Naive thymus-derived CD8-positive, alpha-beta T cell (primary cell): ENCODE measurements at regions not wholly inside any gene's neighbourhood (a gene's known extent, or its start where the extent isn't known, plus 50 kb on each side); places are given as distances from the start of the nearest gene placed in this dataset.

Experiments used
- ATAC-seq, 2 donors: fragments of 150-1000 bp; cut with Tn5 transposase in 1 of 2; sonication (Bioruptor Pico), chemical (Tn5 transposase) in 1 of 2; 1 replicate in 1 of 2; 2 replicates in 1 of 2; pipeline ENCODE4 v1.10.0; 2021; ENCODE audit warnings: mild to moderate bottlenecking in 2 of 2, moderate library complexity in 2 of 2
- POLR2A ChIA-PET: fragments of 350-600 bp; sonication (Branson Sonifier 250); formaldehyde crosslinking; loops from one replicate; lab custom pipeline; 2021; ENCODE audit warnings: antibody characterized with exemption; lab: Charles Lee
- DNase-seq, 10 donors: peaks; one replicate each; pipeline versions ENCODE4 v3.0.0 to v3.0.0-alpha.2; 2020 to 2022
- H3K27ac Mint-ChIP-seq, 10 donors: one replicate each; pipeline ENCODE4 v1.8.0; 2020 to 2022; ENCODE audit warnings: mild to moderate bottlenecking in 10 of 10, mixed read lengths in 10 of 10, moderate library complexity in 4 of 10, inconsistent platforms in 1 of 10
- H3K27me3 Mint-ChIP-seq, 5 donors: one replicate each; pipeline ENCODE4 v1.8.0; 2021 to 2022; ENCODE audit warnings: mixed read lengths in 5 of 5
- H3K36me3 Mint-ChIP-seq, 3 donors: one replicate each; pipeline ENCODE4 v1.8.0; 2020 to 2022; ENCODE audit warnings: mixed read lengths in 3 of 3, mild to moderate bottlenecking in 2 of 3, inconsistent platforms in 1 of 3
- H3K4me1 Mint-ChIP-seq, 4 donors: one replicate each; pipeline ENCODE4 v1.8.0; 2021 to 2022; ENCODE audit warnings: mixed read lengths in 4 of 4
- H3K4me3 Mint-ChIP-seq, 10 donors: one replicate each; pipeline ENCODE4 v1.8.0; 2020 to 2022; ENCODE audit warnings: mild to moderate bottlenecking in 10 of 10, mixed read lengths in 10 of 10, moderate library complexity in 6 of 10, inconsistent platforms in 1 of 10
- H3K9me3 Mint-ChIP-seq, 9 donors: one replicate each; pipeline ENCODE4 v1.8.0; 2020 to 2022; ENCODE audit warnings: mixed read lengths in 9 of 9, mild to moderate bottlenecking in 3 of 9, inconsistent platforms in 1 of 9, moderate library complexity in 1 of 9

DNA sequence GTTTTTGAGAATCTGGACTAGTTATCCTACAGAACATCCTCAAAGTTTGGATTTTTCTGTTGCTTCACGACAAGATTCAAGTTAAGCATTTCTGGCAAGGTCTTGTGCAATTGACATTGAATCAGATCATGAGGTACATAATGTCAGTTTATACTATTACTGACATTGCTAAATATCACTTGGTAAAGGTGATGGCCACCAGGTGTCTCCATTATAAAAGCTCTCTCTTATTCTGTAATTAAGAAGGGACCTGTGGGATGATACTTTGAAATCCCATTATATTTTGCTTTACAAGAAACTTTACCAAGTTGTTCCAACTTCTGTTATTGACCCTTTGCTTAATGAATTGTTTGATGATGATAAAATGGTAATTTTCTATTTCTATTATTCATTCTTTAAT lies 131.0 kb upstream of the ASTN2 start:
- Mint-ChIP-seq H3K36me3 (peaks cover 0 to 4% (median 0%) of the 10 kb centered on the region in 3 donors), H3K27me3 (peaks cover 0 to 5% (median 0%) of the 10 kb centered on the region in 5 donors), H3K9me3 (peaks cover 0 to 10% (median 0%) of the 10 kb centered on the region in 9 donors), H3K4me1 (peaks cover 2 to 21% (median 8%) of the 10 kb centered on the region in 4 donors), H3K4me3 (no peak overlapping the region), H3K27ac (no peak overlapping the region)
- ATAC-seq: no peak
- POLR2A ChIA-PET: no interaction called here
- no peak for DNase-seq

DNA sequence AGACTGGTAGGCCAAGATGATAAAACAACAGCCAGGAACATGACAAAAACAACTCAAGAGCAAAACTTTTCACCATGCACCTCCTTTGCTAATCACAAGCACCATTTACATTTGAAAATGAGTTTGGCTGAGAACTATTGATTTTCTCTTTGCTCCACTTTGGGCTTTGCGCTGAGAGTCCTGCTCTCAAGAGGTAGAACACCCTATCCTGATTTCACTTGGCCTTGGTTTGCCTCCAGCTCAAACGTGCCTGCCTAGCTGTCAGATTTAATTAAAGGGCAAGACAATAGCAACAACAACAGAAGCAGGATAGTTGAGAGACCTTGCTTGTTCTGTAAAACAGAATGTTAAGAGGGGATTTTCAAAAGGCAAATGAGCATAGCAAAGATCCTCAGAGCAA lies 128.2 kb upstream of the ASTN2 start:
- Mint-ChIP-seq H3K4me1 (peaks cover 2 to 19% (median 7%) of the 10 kb centered on the region in 4 donors), H3K4me3 (no peak overlapping the region), H3K27me3 (peaks cover 0 to 5% (median 0%) of the 10 kb centered on the region in 5 donors), H3K9me3 (peaks cover 0 to 10% (median 0%) of the 10 kb centered on the region in 9 donors), H3K36me3 (peaks cover 0 to 4% (median 0%) of the 10 kb centered on the region in 3 donors), H3K27ac (peak overlapping the region in 1 of 10 donors; percentile 1)
- POLR2A ChIA-PET: no interaction called here
- no peak for ATAC-seq
- no peak for DNase-seq

DNA sequence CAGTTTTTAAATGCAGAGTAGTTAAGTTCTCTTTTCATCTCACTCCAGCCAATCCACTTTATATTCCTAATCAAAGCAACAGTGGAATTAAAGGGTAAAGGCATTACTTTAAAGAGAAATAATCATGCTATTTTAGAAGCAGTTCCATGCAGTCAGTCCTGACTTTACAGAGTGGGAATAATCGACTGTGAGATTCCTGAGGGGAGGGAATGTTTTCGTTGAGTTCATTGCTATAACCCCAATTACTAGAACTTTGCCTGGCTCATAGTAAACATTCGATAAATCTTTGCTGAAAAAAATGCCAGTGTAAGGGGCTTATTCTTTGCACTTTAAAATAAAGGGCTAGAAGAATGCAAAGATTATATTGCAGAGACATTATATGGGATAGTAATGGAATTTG lies 127.2 kb upstream of the ASTN2 start:
- Mint-ChIP-seq H3K4me3 (no peak overlapping the region), H3K4me1 (peaks cover 2 to 8% (median 3%) of the 10 kb centered on the region in 4 donors), H3K9me3 (peaks cover 0 to 10% (median 0%) of the 10 kb centered on the region in 9 donors), H3K27me3 (peaks cover 0 to 5% (median 0%) of the 10 kb centered on the region in 5 donors), H3K27ac (no peak overlapping the region), H3K36me3 (peaks cover 0 to 4% (median 0%) of the 10 kb centered on the region in 3 donors)
- ATAC-seq (no peak), DNase-seq (no peak)
- POLR2A ChIA-PET: no interaction called here

DNA sequence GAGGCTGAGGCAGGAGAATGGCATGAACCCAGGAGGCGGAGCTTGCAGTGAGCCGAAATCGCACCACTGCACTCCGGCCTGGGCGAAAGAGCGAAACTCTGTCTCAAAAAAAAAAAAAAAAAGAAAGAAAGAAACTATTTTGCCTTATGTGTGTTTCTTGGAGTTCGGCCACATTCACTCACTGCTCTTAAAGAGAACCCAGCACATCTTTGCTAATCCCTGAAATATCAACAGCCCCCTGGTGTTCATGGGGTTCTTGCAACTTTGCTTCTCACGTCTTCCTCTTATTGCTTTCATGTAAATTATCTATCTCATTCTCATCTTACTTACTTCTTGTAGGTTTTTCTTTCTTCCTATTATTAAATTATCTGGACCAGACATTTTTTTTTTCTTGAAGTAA lies 126.3 kb upstream of the ASTN2 start:
- Mint-ChIP-seq H3K27ac (no peak overlapping the region), H3K27me3 (peaks cover 0 to 5% (median 0%) of the 10 kb centered on the region in 5 donors), H3K9me3 (peaks cover 0 to 10% (median 0%) of the 10 kb centered on the region in 9 donors), H3K4me1 (peaks cover 0 to 1% (median 0%) of the 10 kb centered on the region in 4 donors), H3K36me3 (peaks cover 0 to 4% (median 0%) of the 10 kb centered on the region in 3 donors), H3K4me3 (no peak overlapping the region)
- POLR2A ChIA-PET: no interaction called here
- ATAC-seq: no peak
- no peak for DNase-seq

DNA sequence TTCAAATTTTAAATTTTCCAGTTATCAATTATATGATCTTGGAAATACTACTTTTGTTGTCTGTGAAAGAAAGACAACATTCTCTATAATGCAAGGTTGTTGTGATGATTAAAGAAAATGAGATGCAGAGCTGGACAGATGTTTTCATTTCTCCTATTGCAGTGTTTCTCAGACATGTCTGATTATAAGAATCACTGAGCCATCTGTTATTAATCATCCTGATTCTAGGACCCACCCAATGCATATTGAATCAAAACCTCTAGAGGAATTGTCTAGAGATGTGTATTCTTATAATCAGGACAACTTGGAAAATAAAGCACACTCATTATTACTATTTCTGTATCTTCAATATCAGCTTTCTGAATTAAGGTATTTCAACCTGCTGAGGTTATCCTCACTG lies 121.1 kb upstream of the ASTN2 start:
- POLR2A ChIA-PET: no interaction called here
- Mint-ChIP-seq H3K4me1 (no peaks in the 10 kb centered on the region), H3K27me3 (peaks cover 0 to 3% (median under 1%) of the 10 kb centered on the region in 5 donors), H3K4me3 (no peak overlapping the region), H3K9me3 (peaks cover 0 to 6% (median 0%) of the 10 kb centered on the region in 9 donors), H3K36me3 (no peaks in the 10 kb centered on the region), H3K27ac (no peak overlapping the region)
- DNase-seq: no peak
- no peak for ATAC-seq

DNA sequence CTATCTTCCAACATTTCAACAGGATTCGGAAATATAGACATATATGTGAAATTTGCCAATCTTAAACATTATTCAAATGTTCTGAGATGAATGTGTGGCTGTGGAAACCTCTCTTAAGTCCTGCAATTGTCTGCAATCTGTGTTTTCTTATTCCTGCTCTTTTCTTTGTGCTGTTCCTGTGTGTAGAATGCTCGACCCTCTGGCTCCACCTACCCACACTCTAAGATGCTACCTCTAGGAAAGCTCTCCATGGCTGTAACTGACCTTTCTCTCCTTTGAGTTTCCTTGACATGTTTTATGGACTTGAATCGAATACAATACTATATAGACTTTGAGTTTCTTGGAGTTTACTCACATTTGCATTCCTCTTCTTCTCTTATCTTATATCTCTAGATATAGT lies 120.6 kb upstream of the ASTN2 start:
- peaks cover 0 to 7% (median 0%) of the 10 kb centered on the region in 9 donors for H3K9me3 Mint-ChIP-seq

DNA sequence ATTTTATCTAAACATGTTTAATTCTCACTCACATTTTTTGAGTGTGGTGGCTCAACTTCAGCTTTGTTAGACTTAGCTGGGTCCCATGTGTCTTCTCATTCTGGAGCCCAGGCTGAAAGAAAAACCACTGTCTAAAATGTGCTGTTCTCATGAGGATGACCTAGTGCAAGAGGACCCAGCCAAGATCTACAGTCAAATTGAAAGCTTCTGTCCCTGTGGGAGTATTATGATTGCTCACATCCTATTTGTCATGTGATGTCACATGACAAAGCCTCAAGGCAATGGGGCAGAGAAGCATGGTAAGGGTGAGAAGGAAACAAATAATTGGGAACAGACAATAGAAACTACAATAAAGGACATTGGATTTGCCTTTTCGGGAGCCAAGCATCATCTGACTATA lies 113.4 kb upstream of the ASTN2 start:
- POLR2A ChIA-PET: no interaction called here
- H3K36me3 Mint-ChIP-seq: no peaks in the 10 kb centered on the region
- no peak overlapping the region for H3K4me3 Mint-ChIP-seq
- no peak overlapping the region for H3K27ac Mint-ChIP-seq
- H3K4me1 Mint-ChIP-seq: no peaks in the 10 kb centered on the region
- peaks cover 0 to 8% (median 0%) of the 10 kb centered on the region in 9 donors for H3K9me3 Mint-ChIP-seq
- H3K27me3 Mint-ChIP-seq: peaks cover 0 to 8% (median 0%) of the 10 kb centered on the region in 5 donors
- DNase-seq (no peak), ATAC-seq (no peak)

More for the DNA sequence above, 120.6 kb upstream of the ASTN2 start:
- Mint-ChIP-seq H3K27me3 (peaks cover 0 to 3% (median 1%) of the 10 kb centered on the region in 5 donors), H3K4me1 (no peaks in the 10 kb centered on the region), H3K4me3 (no peak overlapping the region), H3K27ac (no peak overlapping the region), H3K36me3 (no peaks in the 10 kb centered on the region)
- ATAC-seq (no peak), DNase-seq (no peak)
- POLR2A ChIA-PET: no interaction called here

DNA sequence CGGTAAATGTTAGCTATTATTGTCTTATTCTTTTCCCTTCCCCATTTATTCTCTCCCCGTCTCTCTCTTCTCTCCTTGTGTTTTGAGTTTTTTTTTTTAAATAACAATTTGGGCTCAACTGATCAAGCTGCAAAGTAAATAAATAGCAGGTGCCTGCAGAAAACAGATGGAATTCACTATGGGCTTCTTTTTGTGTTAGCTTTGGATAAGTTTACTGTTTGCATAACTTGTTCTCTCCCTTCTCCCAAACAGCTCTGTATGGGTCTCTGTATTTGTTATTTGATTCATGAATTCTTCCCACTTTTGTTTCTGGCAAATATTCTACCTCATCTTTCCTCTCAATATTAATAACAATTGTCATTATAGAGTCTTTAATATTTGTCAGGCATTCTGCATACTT lies 111.8 kb upstream of the ASTN2 start:
- Mint-ChIP-seq H3K27me3 (peaks cover 0 to 8% (median 0%) of the 10 kb centered on the region in 5 donors), H3K36me3 (no peaks in the 10 kb centered on the region), H3K9me3 (peaks cover 0 to 8% (median 0%) of the 10 kb centered on the region in 9 donors), H3K4me3 (no peak overlapping the region), H3K27ac (no peak overlapping the region), H3K4me1 (no peaks in the 10 kb centered on the region)
- DNase-seq (no peak), ATAC-seq (no peak)
- POLR2A ChIA-PET: no interaction called here

DNA sequence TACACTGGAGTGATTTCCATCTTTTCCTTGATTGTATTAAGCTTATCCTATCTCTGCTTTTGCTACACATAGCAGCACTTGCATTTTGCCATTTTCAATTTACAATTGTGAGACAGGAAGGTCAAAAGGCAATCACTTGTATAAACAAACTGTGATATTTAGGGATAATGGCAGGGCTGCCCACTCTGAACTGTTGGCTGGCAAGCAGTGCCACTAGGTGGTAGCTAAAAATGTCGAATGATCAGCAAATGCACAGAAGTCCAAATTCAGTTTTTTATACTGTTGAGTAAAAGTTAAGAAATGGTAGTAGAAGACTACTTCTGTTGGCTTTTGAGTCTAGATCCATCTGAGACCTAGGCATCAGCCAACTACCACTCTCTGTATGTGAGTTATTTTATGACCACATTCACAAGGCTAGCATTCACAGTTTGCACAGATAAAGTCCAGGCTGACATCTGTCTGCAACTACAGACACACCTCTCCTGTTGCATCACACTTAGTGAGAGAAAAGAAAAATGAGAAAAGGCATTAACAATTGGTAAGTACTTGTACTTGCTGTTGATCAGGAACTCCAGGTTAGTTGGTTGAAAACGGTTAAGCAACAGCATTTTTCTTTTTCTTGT lies 108.8 kb upstream of the ASTN2 start:
- Mint-ChIP-seq H3K4me3 (no peak overlapping the region), H3K36me3 (no peaks in the 10 kb centered on the region), H3K27ac (no peak overlapping the region), H3K4me1 (no peaks in the 10 kb centered on the region), H3K27me3 (peaks cover 0 to 5% (median 0%) of the 10 kb centered on the region in 5 donors), H3K9me3 (peaks cover 0 to 18% (median 5%) of the 10 kb centered on the region in 9 donors)
- POLR2A ChIA-PET: no interaction called here
- no peak for ATAC-seq
- DNase-seq: no peak

DNA sequence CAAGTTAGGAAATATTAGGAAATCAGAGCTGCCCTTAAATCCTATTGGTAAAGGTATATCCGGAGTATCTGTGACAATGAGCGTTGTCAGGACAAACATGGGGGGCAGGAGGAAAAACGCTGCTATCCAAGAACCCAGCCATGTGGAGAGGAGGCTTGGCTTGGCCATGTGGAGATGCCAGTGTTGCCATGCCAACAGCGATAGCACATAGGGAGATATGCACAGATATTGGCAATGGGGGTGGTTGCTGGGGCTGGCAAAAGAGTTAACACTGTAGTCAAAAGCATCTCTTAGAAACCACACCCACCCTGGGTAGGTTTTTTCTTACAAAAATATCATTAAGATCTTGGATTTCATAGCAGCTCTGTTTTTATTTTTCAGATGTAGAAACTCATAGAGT lies 106.4 kb upstream of the ASTN2 start:
- DNase-seq (no peak), ATAC-seq (no peak)
- no peak overlapping the region for H3K27ac Mint-ChIP-seq
- no peaks in the 10 kb centered on the region for H3K4me1 Mint-ChIP-seq
- no peak overlapping the region for H3K4me3 Mint-ChIP-seq
- H3K27me3 Mint-ChIP-seq: peaks cover 0 to 7% (median 0%) of the 10 kb centered on the region in 5 donors
- POLR2A ChIA-PET: no interaction called here
- peaks cover 0 to 26% (median 6%) of the 10 kb centered on the region in 9 donors for H3K9me3 Mint-ChIP-seq
- H3K36me3 Mint-ChIP-seq: no peaks in the 10 kb centered on the region

DNA sequence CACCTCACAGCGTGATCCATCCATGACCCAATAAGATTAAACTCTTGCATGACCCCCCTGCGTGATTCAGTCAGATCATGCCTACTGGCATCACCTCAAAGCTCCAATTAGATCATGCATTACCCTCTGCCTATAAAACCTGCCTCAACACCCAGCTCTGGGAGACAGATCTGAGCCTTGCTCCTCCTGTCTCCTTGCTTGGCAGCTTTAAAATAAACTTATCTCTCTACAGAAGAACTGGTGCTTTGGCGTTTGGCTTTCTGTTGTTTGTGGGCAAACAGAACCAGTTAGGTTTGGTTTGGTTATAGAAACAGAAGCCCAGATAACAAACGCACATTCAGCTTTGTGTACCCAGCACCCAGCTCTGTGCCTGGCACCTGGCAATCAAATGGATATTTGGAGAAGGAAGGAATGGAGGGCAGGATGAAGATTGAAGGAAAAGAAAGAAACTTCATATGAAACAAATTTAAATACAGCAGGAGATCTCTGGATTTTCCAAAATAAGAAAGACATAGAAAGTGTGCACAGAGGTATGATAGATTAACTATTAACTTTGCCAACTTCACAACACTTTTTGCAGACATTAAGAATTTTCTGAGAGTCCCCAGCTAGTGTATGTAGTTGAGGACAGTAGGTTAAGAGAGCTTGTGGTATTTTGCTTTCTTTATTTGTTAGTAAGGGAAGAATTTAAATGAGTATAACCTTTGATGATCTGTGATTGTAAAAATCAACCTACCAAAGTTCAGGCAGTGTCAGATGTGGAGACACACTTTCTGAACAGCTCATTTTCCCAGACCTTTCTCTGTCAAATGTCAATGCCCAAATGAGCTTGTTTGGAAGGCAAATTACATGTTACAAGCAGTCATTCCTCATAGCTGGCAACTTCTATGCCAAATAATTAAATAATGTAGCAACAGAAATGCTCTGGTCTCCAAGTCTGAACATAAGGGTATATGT lies 102.1 kb upstream of the ASTN2 start:
- POLR2A ChIA-PET: no interaction called here
- Mint-ChIP-seq H3K27me3 (peaks cover 0 to 12% (median 0%) of the 10 kb centered on the region in 5 donors), H3K36me3 (no peaks in the 10 kb centered on the region), H3K9me3 (peaks cover 0 to 22% (median 6%) of the 10 kb centered on the region in 9 donors), H3K27ac (no peak overlapping the region), H3K4me3 (no peak overlapping the region), H3K4me1 (no peaks in the 10 kb centered on the region)
- DNase-seq: no peak
- no peak for ATAC-seq

DNA sequence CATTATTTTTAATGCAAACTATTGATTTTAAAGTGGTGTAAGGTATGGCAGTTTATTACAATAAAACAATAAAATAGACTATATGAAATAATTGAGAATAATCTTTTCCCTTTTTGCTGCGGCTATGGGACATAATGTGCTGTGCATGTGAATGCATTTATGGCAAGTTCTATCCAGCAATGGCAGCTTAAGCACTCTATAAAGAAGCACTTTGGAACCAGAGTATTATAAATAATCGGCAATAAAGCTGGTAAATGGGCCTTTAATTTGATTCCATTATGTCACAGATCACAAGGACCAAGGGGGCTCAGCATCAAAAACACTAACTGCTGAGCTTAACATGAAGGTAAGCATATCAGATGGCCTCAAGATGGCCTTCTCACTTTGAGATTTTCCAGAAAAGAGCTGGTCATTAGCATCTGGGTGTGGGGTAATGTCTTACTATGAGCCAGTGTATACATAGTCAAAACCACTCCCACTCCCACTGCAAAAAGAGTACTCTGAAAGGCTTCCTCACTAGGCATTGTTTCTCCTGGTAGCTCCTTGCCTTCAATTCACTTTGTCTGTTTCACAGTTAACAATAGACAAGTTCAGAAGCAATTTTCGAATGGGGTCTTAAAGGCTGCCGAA lies 97.1 kb upstream of the ASTN2 start:
- POLR2A ChIA-PET: no interaction called here

More for the DNA sequence above, 97.1 kb upstream of the ASTN2 start:
- DNase-seq: no peak
- Mint-ChIP-seq H3K27me3 (peaks cover 0 to 7% (median 3%) of the 10 kb centered on the region in 5 donors), H3K4me1 (no peaks in the 10 kb centered on the region), H3K27ac (no peak overlapping the region), H3K36me3 (peaks cover 0 to 4% (median 0%) of the 10 kb centered on the region in 3 donors), H3K9me3 (peaks cover 0 to 10% (median 1%) of the 10 kb centered on the region in 9 donors), H3K4me3 (no peak overlapping the region)
- no peak for ATAC-seq
